ENCODE measurements at regions not wholly inside any gene's neighbourhood (a gene's known extent, or its start where the extent isn't known, plus 50 kb on each side); places are given as distances from the start of the nearest gene placed in this dataset.

GRCh38 chr5:101679816-101680215 is 616.3 kb downstream of the SLCO4C1 start:
- Histone ChIP-seq H3K4me3 (no peak overlapping the region), H3K79me2 (ENCODE audit: control insufficient read depth, insufficient read depth, low read length) (no peaks in the 10 kb centered on the region), H2AFZ (ENCODE audit: low read depth, low read length) (no peak overlapping the region), H3K4me1 (replicated peaks in 1 of 2; ENCODE audit: control insufficient read depth in 2 of 2, insufficient read depth in 2 of 2, low read length in 2 of 2) (no peaks in the 10 kb centered on the region), H3K4me2 (ENCODE audit: insufficient read depth, low read length) (no peak overlapping the region), H3K9me3 (replicated peaks; ENCODE audit: control insufficient read depth, insufficient read depth, low read depth, low read length) (no peaks in the 10 kb centered on the region), H3K9me1 (ENCODE audit: control insufficient read depth, insufficient read depth, low read length) (no peaks in the 10 kb centered on the region), H3K36me3 (ENCODE audit: control insufficient read depth, insufficient read depth, low read length) (no peaks in the 10 kb centered on the region), H3K27ac (ENCODE audit: extremely low read depth, low read depth, low read length) (no peak overlapping the region), H3K27me3 (ENCODE audit: control insufficient read depth in 2 of 2, insufficient read depth in 2 of 2, low read length in 2 of 2) (no peaks in the 10 kb centered on the region), H3K9ac (ENCODE audit: insufficient read depth in 1 of 2, low read depth in 2 of 2, low read length in 2 of 2) (no peak overlapping the region), H4K20me1 (replicated peaks; ENCODE audit: control insufficient read depth, insufficient read depth, low read length) (no peaks in the 10 kb centered on the region)
- DNase-seq (ENCODE audit: extremely low read depth in 1 of 4, low spot score in 3 of 4) (peak in 1 of 4 experiments; percentile 0), ATAC-seq (no peak), FAIRE-seq (no peak)
- in situ Hi-C loops (cut with MboI) (no loop called here), intact Hi-C loops (cut with micrococcal nuclease) (no loop called here)
- ChIA-PET CTCF (ENCODE audit: low intra/inter-chr PET ratio) (no interaction called here), POLR2A (no interaction called here)
- 0% methylated on average over 2 of the region's 2 CpGs for WGBS (ENCODE audit: insufficient coverage, low coverage, missing lambda C conversion rate)
- TF ChIP-seq EHMT2 (IDR thresholded peaks at IDR 0.05), result no peak
- no peak for TF ChIP-seq ZNF212 (CRISPR knock-in tag; IDR thresholded peaks at IDR 0.05)
- TF ChIP-seq RBM17 (IDR thresholded peaks at IDR 0.05; ENCODE audit: borderline replicate concordance, low read depth, low read length), result no peak
- no peak for TF ChIP-seq E2F3 (CRISPR knock-in tag; IDR thresholded peaks at IDR 0.05)
- TF ChIP-seq TAF7 (tag; IDR thresholded peaks at IDR 0.05), result no peak
- no peak for TF ChIP-seq ZNF23 (CRISPR knock-in tag; IDR thresholded peaks at IDR 0.05)
- no peak for TF ChIP-seq POLR2G (IDR thresholded peaks at IDR 0.05; ENCODE audit: low read depth, low read length)
- no peak for TF ChIP-seq ZNF696 (CRISPR knock-in tag; conservative IDR thresholded peaks at IDR 0.05)
- no peak for TF ChIP-seq ZNF740 (CRISPR knock-in tag; IDR thresholded peaks at IDR 0.05)
- TF ChIP-seq ZNF740 (tag; IDR thresholded peaks at IDR 0.05), result no peak
- TF ChIP-seq MLX (CRISPR knock-in tag; conservative IDR thresholded peaks at IDR 0.05), result no peak
- TF ChIP-seq FOXK2 (conservative IDR thresholded peaks at IDR 0.05 in 1 of 2, IDR thresholded peaks at IDR 0.05 in 1 of 2; ENCODE audit: low read depth in 2 of 2), result no peak
- TF ChIP-seq TAF9B (IDR thresholded peaks at IDR 0.05; ENCODE audit: partially characterized antibody), result no peak
- no peak for TF ChIP-seq TRIM28 (IDR thresholded peaks at IDR 0.05)
- TF ChIP-seq CEBPG (CRISPR knock-in tag; IDR thresholded peaks at IDR 0.05), result no peak
- no peak for TF ChIP-seq CEBPG (tag; conservative IDR thresholded peaks at IDR 0.05 in 1 of 2, IDR thresholded peaks at IDR 0.05 in 1 of 2)
- no peak for TF ChIP-seq GABPB1 (CRISPR knock-in tag; IDR thresholded peaks at IDR 0.05)
- TF ChIP-seq SMAD3 (CRISPR knock-in tag; conservative IDR thresholded peaks at IDR 0.05), result no peak
- no peak for TF ChIP-seq RFX1 (IDR thresholded peaks at IDR 0.05)
- no peak for TF ChIP-seq BRF1 (IDR thresholded peaks at IDR 0.05; ENCODE audit: borderline replicate concordance, extremely low read depth, insufficient read length)
- no peak for TF ChIP-seq ATF1 (CRISPR knock-in tag; IDR thresholded peaks at IDR 0.05)
- TF ChIP-seq ATF1 (tag; IDR thresholded peaks at IDR 0.05), result no peak
- no peak for TF ChIP-seq WHSC1 (IDR thresholded peaks at IDR 0.05; ENCODE audit: low read length)
- no TSS peak for BruUV-seq (replicated peaks)

Data from K562 (cell line).